ENCODE measurements at regions not wholly inside any gene's neighbourhood (a gene's known extent, or its start where the extent isn't known, plus 50 kb on each side); places are given as distances from the start of the nearest gene placed in this dataset.

DNA sequence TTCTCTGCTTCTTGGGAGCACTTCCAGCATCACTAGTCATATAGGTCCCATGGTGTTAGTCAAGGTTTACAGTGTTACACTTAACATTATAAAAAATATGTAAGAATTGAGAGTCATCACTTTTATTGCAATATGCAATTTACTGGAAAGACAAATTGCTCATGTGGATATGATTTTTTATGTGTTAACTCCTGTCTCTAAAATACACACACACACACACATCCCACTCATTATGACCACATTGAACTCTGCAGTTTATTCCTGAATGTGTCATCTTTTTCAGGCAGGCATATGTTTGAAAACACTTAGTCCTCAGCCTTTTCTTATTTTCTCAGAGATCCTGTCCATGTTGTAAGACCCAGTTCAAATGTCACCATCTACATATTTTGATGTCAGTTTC, 148.5 kb upstream of the MRPS30 start:
- TF ChIP-seq GATAD2A (CRISPR knock-in tag; IDR thresholded peaks at IDR 0.05) (no peak), TAF1 (CRISPR knock-in tag; IDR thresholded peaks at IDR 0.05) (no peak), EP300 (IDR thresholded peaks at IDR 0.05; ENCODE audit: low read depth in 2 of 2, low read length in 2 of 2) (no peak), EP300 (CRISPR knock-in tag; IDR thresholded peaks at IDR 0.05; ENCODE audit: borderline replicate concordance) (no peak), ZNF34 (CRISPR knock-in tag; IDR thresholded peaks at IDR 0.05; ENCODE audit: borderline replicate concordance) (no peak), ZNF776 (CRISPR knock-in tag; IDR thresholded peaks at IDR 0.05) (no peak), GTF2F1 (IDR thresholded peaks at IDR 0.05; ENCODE audit: low read length) (no peak), POLR2AphosphoS5 (IDR thresholded peaks at IDR 0.05; ENCODE audit: low read depth, low read length) (no peak)
- TF ChIP-seq, protein P1, sequence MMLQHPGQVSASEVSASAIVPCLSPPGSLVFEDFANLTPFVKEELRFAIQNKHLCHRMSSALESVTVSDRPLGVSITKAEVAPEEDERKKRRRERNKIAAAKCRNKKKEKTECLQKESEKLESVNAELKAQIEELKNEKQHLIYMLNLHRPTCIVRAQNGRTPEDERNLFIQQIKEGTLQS (CRISPR knock-in tag; IDR thresholded peaks at IDR 0.05), result no peak
- TF ChIP-seq, protein P2, sequence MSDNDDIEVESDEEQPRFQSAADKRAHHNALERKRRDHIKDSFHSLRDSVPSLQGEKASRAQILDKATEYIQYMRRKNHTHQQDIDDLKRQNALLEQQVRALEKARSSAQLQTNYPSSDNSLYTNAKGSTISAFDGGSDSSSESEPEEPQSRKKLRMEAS (IDR thresholded peaks at IDR 0.05), result no peak
- TF ChIP-seq, protein P3, sequence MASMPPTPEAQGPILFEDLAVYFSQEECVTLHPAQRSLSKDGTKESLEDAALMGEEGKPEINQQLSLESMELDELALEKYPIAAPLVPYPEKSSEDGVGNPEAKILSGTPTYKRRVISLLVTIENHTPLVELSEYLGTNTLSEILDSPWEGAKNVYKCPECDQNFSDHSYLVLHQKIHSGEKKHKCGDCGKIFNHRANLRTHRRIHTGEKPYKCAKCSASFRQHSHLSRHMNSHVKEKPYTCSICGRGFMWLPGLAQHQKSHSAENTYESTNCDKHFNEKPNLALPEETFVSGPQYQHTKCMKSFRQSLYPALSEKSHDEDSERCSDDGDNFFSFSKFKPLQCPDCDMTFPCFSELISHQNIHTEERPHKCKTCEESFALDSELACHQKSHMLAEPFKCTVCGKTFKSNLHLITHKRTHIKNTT (CRISPR knock-in tag; IDR thresholded peaks at IDR 0.05), result no peak
- TF ChIP-seq, protein P4, sequence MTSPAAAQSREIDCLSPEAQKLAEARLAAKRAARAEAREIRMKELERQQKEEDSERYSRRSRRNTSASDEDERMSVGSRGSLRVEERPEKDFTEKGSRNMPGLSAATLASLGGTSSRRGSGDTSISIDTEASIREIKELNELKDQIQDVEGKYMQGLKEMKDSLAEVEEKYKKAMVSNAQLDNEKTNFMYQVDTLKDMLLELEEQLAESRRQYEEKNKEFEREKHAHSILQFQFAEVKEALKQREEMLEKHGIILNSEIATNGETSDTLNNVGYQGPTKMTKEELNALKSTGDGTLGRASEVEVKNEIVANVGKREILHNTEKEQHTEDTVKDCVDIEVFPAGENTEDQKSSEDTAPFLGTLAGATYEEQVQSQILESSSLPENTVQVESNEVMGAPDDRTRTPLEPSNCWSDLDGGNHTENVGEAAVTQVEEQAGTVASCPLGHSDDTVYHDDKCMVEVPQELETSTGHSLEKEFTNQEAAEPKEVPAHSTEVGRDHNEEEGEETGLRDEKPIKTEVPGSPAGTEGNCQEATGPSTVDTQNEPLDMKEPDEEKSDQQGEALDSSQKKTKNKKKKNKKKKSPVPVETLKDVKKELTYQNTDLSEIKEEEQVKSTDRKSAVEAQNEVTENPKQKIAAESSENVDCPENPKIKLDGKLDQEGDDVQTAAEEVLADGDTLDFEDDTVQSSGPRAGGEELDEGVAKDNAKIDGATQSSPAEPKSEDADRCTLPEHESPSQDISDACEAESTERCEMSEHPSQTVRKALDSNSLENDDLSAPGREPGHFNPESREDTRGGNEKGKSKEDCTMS (CRISPR knock-in tag; conservative IDR thresholded peaks at IDR 0.05), result no peak

Data from HepG2 (cell line).